ENCODE measurements at regions not wholly inside any gene's neighbourhood (a gene's known extent, or its start where the extent isn't known, plus 50 kb on each side); places are given as distances from the start of the nearest gene placed in this dataset.
"Not testable (repeated sequence)": the region's sequence is repeated elsewhere in the genome, so short reads cannot be mapped to it uniquely, and the experiment has no call there.

DNA sequence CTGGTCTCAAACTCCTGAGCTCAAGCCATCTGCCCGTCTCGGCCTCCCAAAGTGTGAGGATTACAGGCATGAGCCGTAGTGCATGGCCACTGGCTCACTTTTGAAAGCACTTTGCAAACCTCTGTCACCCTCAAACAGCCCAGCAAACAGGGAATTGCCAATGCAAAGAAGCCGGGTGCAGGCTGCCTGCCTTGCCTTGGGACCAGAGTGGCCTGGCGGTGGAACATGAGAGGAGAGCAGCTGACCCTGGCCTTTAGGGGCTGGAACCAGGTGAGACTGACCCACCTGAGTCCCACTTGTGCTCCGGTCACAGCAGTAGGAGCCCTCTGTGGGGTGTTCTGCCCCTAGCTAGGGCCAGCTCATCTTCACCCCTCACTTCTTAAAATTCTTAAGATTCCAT is 237.1 kb upstream of the GALNT17 start:
- in situ Hi-C loops (cut with HindIII; ENCODE audit: low pct_unique_long_range_greater_than_20kb, low sequenced_read_pairs) = no loop called here
- DNase-seq (ENCODE audit: low read depth) = no peak

DNA sequence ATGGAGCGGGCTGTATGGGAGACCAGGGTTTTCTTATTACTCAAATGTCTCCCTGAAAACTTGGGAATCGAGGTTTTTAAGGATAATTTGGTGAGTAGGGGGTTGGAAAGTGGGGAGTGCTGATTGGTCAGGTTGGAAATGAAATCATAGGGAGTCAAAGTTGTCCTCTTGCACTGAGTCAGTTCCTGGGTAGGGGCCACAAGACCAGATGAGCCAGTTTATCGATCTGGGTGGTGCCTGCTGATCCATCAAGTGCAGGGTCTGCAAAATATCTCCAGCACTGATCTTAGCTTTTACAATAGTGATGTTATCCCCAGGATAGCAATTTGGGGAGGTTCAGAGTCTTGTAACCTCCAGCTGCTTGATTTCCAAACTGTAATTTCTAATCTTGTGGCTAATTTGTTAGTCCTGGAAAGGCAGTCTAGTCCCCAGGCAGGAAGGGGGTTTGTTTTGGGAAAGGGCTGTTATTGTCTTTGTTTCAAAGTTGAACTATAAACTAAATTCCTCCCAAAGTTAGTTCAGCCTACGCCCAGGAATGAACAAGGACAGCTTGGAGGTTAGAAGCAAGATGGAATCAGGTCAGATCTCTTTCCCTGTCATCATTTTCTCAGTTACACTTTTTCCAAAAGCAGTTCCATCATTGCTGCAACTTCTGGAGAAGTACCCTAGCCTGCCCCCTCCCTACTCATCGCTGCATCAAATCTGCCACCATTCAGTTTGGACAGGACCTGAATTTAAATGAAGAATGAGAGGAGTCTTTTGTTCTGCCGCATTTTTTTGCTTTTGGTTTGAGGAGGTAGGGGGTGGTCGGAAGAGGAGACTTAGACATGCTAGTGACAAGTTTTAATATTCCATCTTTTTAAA is 236.4 kb upstream of the GALNT17 start:
- in situ Hi-C loops (cut with HindIII; ENCODE audit: low pct_unique_long_range_greater_than_20kb, low sequenced_read_pairs); DNase-seq (ENCODE audit: low read depth): not testable (repeated sequence)

GRCh38 chr7:70907259-70908247 is 224.4 kb upstream of the GALNT17 start:
- no peak for DNase-seq (ENCODE audit: low read depth)
- in situ Hi-C loops (cut with HindIII; ENCODE audit: low pct_unique_long_range_greater_than_20kb, low sequenced_read_pairs) = no loop called here

GRCh38 chr7:70913924-70914323 is 218.0 kb upstream of the GALNT17 start:
- DNase-seq (ENCODE audit: low read depth) = no peak
- in situ Hi-C loops (cut with HindIII; ENCODE audit: low pct_unique_long_range_greater_than_20kb, low sequenced_read_pairs) = no loop called here

DNA sequence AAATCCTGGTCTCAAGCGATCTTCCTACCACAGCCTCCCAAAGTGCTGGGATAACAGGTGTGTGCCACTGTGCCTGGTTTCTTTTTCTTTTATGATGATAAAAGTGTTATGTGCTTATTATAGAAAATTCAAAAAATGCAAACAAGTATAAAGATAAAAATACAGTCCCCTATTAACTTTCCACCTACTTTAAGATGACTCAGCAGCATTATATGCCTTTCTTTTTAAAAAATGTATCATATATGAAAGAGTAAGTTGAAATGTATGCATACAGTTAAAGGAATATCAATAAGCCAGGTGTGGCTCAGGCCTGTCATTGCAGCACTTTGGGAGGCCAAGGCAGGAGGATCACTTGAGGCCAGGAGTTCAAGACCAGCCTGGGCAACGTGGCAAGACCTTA is 216.9 kb upstream of the GALNT17 start:
- no peak for DNase-seq (ENCODE audit: low read depth)
- in situ Hi-C loops (cut with HindIII; ENCODE audit: low pct_unique_long_range_greater_than_20kb, low sequenced_read_pairs) = no loop called here

GRCh38 chr7:70919481-70920073 is 212.4 kb upstream of the GALNT17 start:
- DNase-seq (ENCODE audit: low read depth) = no peak
- in situ Hi-C loops (cut with HindIII; ENCODE audit: low pct_unique_long_range_greater_than_20kb, low sequenced_read_pairs) = no loop called here

DNA sequence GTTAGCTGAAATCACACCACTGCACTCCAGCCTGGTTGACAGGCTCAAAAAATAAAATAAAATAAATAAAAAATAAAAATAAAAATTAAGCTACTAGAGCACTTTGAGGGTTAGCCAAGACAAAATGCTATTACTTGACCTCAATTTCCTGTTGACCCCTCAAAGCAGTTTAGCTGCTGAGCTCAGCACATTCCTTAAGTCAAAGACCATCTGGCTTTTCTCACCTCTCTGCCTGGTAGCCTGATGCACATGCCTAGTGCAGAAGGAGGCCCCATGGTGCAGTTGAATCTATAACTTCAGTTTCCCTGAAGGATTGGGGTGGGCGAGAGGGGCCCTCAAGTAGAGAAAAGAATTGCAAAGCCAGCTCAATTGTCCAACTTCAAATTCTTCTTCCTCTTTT is 211.1 kb upstream of the GALNT17 start:
- DNase-seq (ENCODE audit: low read depth) = no peak
- in situ Hi-C loops (cut with HindIII; ENCODE audit: low pct_unique_long_range_greater_than_20kb, low sequenced_read_pairs) = no loop called here

DNA sequence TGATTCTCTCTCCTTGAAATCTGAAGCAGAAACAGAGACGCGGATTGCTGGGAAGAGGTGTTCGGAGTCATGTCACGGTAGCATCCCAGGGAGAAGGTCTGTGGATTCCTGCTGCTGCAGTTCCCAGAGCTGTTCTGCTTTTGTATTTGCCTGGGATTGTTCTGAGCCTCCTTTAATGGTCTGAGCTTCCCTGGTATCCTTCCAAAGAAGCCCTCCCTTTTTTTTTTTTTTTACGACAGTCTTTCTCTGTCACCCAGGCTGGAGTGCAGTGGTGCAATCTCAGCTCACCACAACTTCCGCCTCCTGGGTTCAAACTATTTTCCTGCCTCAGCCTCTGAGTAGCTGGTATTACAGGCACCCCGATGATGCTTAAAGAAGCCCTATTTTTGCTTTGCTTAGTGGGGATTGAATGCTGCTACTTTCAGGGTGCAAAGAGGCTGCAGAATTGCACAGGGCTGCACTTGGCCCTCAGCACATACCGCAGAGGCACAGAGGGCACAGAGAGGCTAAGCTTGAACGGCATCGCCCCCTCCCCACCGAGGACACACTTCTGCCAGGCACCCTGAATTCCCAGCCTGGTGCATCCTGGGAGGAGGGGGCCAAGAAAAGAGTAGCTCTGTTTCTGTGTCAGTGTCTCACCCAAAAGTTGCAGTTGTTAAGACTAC is 208.6 kb upstream of the GALNT17 start:
- in situ Hi-C loops (cut with HindIII; ENCODE audit: low pct_unique_long_range_greater_than_20kb, low sequenced_read_pairs) = no loop called here
- no peak for DNase-seq (ENCODE audit: low read depth)

- no peak for DNase-seq (ENCODE audit: low read depth)
- in situ Hi-C loops (cut with HindIII; ENCODE audit: low pct_unique_long_range_greater_than_20kb, low sequenced_read_pairs) = no loop called here
Measured at GRCh38 chr7:70925411-70926115, 206.4 kb upstream of the GALNT17 start.

DNA sequence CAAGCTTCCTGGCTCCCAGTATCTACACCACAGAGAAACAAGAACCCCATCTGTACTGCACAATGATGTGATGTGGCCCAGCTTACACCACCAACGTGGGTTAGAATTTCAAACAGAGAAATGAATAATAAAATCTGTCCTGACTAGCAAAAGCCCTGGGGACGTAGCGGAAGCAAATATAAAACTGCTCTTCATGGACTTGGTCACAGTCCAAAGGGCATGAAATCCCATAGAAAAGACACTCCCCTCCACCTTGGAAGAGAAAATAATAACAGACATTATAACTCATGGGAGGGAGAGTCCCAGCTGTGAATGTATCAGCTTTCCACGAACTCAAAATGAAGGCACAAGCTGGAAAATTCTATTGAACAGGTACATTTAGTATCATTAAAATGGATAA is 205.3 kb upstream of the GALNT17 start:
- in situ Hi-C loops (cut with HindIII; ENCODE audit: low pct_unique_long_range_greater_than_20kb, low sequenced_read_pairs) = no loop called here
- no peak for DNase-seq (ENCODE audit: low read depth)

- in situ Hi-C loops (cut with HindIII; ENCODE audit: low pct_unique_long_range_greater_than_20kb, low sequenced_read_pairs) = no loop called here
- no peak for DNase-seq (ENCODE audit: low read depth)
Measured at GRCh38 chr7:70935311-70935710, 196.6 kb upstream of the GALNT17 start.

DNA sequence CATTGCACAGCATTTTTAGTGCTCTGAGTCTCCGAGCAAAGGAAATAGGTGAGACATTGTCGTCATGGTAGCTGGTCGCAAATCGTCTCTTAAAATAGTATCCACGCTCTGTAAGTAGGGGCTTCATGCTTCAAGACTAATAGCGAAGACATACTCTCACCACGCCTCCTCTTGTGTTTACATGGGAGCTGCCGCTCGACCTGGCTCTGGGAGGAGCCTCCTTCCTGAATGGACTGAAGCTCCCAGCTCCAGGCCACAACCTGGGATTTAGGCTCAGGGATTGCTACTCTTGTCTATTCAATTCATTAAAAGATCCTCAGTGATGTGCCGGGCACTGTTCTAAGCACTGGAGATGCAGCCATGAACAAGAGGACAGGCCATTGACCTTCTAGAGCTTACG is 196.1 kb upstream of the GALNT17 start:
- no peak for DNase-seq (ENCODE audit: low read depth)
- in situ Hi-C loops (cut with HindIII; ENCODE audit: low pct_unique_long_range_greater_than_20kb, low sequenced_read_pairs) = no loop called here

GRCh38 chr7:70937424-70937823 is 194.5 kb upstream of the GALNT17 start:
- in situ Hi-C loops (cut with HindIII; ENCODE audit: low pct_unique_long_range_greater_than_20kb, low sequenced_read_pairs) = no loop called here
- no peak for DNase-seq (ENCODE audit: low read depth)

- in situ Hi-C loops (cut with HindIII; ENCODE audit: low pct_unique_long_range_greater_than_20kb, low sequenced_read_pairs) = no loop called here
Measured at GRCh38 chr7:70940597-70940996, 191.3 kb upstream of the GALNT17 start.

GRCh38 chr7:70942791-70943190 is 189.2 kb upstream of the GALNT17 start:
- in situ Hi-C loops (cut with HindIII; ENCODE audit: low pct_unique_long_range_greater_than_20kb, low sequenced_read_pairs) = no loop called here

More at GRCh38 chr7:70940597-70940996, 191.3 kb upstream of the GALNT17 start:
- no peak for DNase-seq (ENCODE audit: low read depth)

DNA sequence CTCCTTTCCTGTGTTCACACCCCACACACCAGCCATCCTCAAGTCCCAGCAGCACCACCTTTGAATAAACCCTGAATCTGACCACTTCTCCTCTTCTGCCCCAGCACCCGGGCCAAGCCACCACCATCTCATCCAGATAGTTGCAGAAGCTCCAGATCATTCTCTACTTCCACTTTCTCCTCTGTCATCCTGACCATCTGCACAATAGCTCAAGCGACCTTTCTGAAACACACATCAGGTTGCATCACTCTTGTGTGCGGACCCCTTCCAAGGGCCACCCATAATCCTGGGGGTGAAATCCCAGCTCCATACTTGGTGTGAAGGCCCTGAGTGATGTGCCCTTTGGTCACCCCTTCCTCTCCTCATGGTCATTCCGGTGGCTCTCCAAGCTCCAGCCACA is 187.4 kb upstream of the GALNT17 start:
- in situ Hi-C loops (cut with HindIII; ENCODE audit: low pct_unique_long_range_greater_than_20kb, low sequenced_read_pairs) = no loop called here
- DNase-seq (ENCODE audit: low read depth) = no peak

More at GRCh38 chr7:70942791-70943190, 189.2 kb upstream of the GALNT17 start:
- DNase-seq (ENCODE audit: low read depth) = no peak

DNA sequence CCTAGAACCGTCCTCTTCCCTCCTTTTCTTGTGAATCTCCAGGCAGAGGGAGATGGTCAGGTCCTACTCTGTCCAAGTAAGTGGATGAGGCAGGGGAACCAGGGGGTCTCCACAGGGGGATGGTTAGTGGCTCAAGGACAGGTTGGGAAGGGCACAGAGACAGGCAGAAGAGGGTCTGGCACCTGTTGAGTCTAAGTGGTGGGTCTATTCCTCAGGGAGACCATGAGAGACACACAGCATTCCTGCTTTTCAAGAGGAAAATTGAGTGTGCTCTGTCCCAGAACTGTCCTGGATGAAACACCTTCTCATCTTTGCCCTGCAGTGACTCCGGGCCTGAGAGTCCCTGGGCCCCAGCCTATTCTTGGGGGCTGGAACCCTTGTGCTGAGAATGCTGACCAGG is 184.8 kb upstream of the GALNT17 start:
- no peak for DNase-seq (ENCODE audit: low read depth)
- in situ Hi-C loops (cut with HindIII; ENCODE audit: low pct_unique_long_range_greater_than_20kb, low sequenced_read_pairs) = no loop called here

DNA sequence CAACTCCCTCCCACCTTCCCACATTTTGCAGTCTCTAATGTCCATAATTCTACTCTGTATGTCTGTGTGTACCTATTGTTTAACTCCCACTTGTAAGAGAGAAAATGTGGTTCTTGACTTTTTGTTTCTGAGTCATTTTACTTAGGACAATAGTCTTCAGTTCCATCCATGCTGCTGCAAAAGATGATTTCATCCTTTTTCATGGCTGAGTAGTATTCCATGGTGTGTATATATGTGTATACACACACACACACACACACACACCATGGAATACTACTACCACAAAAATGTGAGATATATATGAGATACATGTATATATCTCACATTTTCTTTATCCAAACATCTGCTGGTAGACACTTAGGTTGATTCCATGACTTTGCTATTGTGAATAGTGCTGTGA is 182.1 kb upstream of the GALNT17 start:
- in situ Hi-C loops (cut with HindIII; ENCODE audit: low pct_unique_long_range_greater_than_20kb, low sequenced_read_pairs) = no loop called here
- DNase-seq (ENCODE audit: low read depth) = no peak
